ENCODE measurements at regions not wholly inside any gene's neighbourhood (a gene's known extent, or its start where the extent isn't known, plus 50 kb on each side); places are given as distances from the start of the nearest gene placed in this dataset.

DNA sequence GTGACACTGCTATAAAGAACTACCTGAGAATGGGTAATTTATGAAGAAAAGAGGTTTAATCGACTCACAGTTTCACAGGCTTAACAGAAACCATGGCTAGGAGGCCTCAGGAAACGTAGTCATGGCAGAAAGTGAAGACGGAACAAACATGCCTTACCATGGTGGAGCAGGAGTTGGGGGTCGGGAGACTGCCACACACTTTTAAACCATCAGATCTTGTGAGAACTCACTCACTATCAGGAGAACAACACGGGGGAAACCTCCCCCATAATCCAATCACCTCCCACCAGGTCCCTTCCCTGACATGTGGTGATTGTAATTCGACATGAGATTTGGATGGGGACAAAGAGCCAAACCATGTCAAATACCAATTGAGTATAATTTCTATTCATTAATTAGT is 2392.6 kb upstream of the C9orf72 start:
- TF ChIP-seq CTCF (IDR thresholded peaks at IDR 0.05) (no peak), POLR2AphosphoS5 (IDR thresholded peaks at IDR 0.05) (no peak), POLR2A (IDR thresholded peaks at IDR 0.05) (no peak)

Data from prostate gland (tissue), 2 donors.